ENCODE measurements at regions not wholly inside any gene's neighbourhood (a gene's known extent, or its start where the extent isn't known, plus 50 kb on each side); places are given as distances from the start of the nearest gene placed in this dataset.

DNA sequence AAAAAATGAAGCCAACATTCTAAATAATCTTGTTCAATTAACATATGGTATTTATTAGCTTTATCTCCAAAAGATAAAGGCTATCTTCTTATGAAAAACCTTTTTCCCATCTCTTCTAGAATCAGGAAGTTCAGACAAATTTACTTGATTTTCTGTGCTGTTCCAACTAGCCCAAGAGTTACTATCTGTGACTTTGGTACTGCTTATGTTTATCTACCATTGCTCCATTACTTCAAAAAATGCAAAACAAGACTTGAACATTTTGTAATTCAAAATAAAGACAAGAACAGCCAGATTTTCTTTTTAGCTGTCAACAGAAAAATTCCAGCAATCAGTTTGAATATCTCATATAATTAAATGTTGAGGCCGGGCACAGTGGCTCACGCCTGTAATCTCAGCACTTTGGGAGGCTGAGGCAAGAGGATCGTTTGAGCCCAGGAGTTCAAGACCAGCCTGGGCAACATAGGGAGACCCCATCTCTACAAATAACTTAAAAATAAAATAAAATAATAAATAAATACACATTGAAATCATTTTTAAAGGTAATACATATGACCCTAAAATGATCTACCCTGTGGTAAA is 188.5 kb downstream of the LTN1 start:
- H3K36me3 ChIP-seq (ENCODE audit: control insufficient read depth, insufficient read depth, low read length) = no peaks in the 10 kb centered on the region
- DNase-seq (ENCODE audit: extremely low read depth, insufficient read length) = no peak
- no peaks in the 10 kb centered on the region; the same call in 1 of the 2 replicates for H3K27me3 ChIP-seq (replicated peaks; ENCODE audit: control insufficient read depth, insufficient read depth, low read length)
- TF ChIP-seq, protein P1, sequence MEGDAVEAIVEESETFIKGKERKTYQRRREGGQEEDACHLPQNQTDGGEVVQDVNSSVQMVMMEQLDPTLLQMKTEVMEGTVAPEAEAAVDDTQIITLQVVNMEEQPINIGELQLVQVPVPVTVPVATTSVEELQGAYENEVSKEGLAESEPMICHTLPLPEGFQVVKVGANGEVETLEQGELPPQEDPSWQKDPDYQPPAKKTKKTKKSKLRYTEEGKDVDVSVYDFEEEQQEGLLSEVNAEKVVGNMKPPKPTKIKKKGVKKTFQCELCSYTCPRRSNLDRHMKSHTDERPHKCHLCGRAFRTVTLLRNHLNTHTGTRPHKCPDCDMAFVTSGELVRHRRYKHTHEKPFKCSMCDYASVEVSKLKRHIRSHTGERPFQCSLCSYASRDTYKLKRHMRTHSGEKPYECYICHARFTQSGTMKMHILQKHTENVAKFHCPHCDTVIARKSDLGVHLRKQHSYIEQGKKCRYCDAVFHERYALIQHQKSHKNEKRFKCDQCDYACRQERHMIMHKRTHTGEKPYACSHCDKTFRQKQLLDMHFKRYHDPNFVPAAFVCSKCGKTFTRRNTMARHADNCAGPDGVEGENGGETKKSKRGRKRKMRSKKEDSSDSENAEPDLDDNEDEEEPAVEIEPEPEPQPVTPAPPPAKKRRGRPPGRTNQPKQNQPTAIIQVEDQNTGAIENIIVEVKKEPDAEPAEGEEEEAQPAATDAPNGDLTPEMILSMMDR (IDR thresholded peaks at IDR 0.05; ENCODE audit: insufficient read depth, low read length, poor library complexity, severe bottlenecking) = no peak
- H3K4me3 ChIP-seq (replicated peaks; ENCODE audit: low read depth, low read length) = no peak overlapping the region

DNA sequence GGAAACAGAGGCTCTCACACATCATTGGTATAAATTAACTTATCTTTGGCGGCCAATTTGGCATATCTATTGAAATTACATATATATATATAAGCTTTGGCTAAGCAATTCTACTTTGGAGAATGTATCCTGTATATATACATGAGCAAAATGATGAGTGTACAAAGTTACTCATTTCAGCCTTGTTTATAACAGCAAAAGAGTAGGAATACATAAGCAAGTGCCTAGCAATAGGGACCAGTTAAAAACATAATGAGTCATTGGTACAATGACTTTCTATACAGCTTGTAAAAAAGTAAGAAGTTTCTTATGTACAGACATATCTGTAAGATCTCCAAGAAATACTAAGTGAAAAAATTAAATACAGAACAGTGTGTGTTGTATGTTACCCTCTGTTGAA is 190.8 kb downstream of the LTN1 start:
- no peak for DNase-seq (ENCODE audit: extremely low read depth, insufficient read length)
- Histone ChIP-seq H3K36me3 (ENCODE audit: control insufficient read depth, insufficient read depth, low read length) (no peaks in the 10 kb centered on the region), H3K4me3 (replicated peaks; ENCODE audit: low read depth, low read length) (no peak overlapping the region), H3K27me3 (replicated peaks; ENCODE audit: control insufficient read depth, insufficient read depth, low read length) (no peaks in the 10 kb centered on the region; the same call in 1 of the 2 replicates)
- TF ChIP-seq, protein P1 (IDR thresholded peaks at IDR 0.05; ENCODE audit: insufficient read depth, low read length, poor library complexity, severe bottlenecking) = no peak

DNA sequence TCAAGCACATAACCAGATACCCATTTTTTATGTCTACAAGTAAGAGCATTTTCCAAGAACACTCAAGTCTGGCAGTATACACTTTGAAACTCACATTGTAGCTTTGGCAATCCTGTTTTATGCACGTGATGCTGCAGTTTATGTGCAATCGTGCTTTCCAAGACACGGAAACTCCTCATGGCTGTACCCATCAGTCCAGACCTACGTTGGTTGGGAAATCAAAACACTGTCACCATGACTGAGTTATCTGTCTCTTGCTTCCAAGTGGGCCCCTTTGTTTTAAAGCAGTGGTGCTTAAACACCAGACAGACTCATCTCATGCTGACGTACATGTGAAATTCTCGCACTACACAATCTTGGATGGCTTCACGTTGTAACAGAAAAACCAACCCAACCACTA is 192.8 kb downstream of the LTN1 start:
- TF ChIP-seq, protein P1 (IDR thresholded peaks at IDR 0.05; ENCODE audit: insufficient read depth, low read length, poor library complexity, severe bottlenecking) = no peak
- DNase-seq (ENCODE audit: extremely low read depth, insufficient read length) = no peak
- Histone ChIP-seq H3K36me3 (ENCODE audit: control insufficient read depth, insufficient read depth, low read length) (no peaks in the 10 kb centered on the region), H3K4me3 (replicated peaks; ENCODE audit: low read depth, low read length) (no peak overlapping the region), H3K27me3 (replicated peaks; ENCODE audit: control insufficient read depth, insufficient read depth, low read length) (no peaks in the 10 kb centered on the region)

DNA sequence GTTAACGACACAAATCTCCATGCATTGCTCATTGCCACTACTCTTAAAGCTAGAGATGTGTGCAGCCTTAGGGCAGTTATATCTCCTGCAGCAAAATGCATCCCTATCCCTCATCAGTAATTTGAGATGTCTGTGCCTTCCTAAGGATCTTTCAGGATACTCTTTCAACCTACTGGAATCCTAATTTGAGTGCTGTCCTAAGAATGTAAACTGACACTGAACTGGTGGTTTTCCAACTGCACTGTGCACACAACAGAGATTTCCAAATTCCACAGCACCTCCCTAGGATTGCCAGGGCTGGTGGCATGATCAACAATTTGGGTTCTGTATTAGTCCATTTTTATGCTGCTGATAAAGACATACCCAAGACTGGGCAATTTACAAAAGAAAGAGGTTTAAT is 193.9 kb downstream of the LTN1 start:
- Histone ChIP-seq H3K27me3 (replicated peaks; ENCODE audit: control insufficient read depth, insufficient read depth, low read length) (no peaks in the 10 kb centered on the region), H3K36me3 (ENCODE audit: control insufficient read depth, insufficient read depth, low read length) (no peaks in the 10 kb centered on the region), H3K4me3 (replicated peaks; ENCODE audit: low read depth, low read length) (no peak overlapping the region)
- DNase-seq (ENCODE audit: extremely low read depth, insufficient read length) = no peak
- TF ChIP-seq, protein P1 (IDR thresholded peaks at IDR 0.05; ENCODE audit: insufficient read depth, low read length, poor library complexity, severe bottlenecking) = no peak

DNA sequence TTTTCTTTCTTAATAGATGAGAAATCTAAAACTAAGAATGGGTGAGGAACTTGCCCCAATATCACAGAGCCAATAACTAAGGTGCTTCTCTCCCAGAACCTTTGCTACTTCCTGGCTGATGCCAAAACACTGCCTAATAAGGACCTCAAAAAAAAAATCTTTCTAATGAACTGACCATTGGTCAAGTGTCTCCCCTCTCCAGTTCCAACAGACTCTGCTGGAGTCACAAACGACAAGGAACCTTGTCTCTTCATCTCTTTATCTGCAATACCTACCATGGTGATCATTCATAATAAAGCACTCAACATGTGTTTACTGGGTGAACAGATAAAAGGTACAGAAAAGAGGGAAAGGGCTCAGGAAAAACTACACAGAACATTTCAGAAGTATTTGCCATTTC is 197.4 kb downstream of the LTN1 start:
- Histone ChIP-seq H3K4me3 (replicated peaks; ENCODE audit: low read depth, low read length) (no peak overlapping the region), H3K27me3 (replicated peaks; ENCODE audit: control insufficient read depth, insufficient read depth, low read length) (no peaks in the 10 kb centered on the region), H3K36me3 (ENCODE audit: control insufficient read depth, insufficient read depth, low read length) (no peaks in the 10 kb centered on the region)
- no peak for DNase-seq (ENCODE audit: extremely low read depth, insufficient read length)
- TF ChIP-seq, protein P1 (IDR thresholded peaks at IDR 0.05; ENCODE audit: insufficient read depth, low read length, poor library complexity, severe bottlenecking) = no peak

DNA sequence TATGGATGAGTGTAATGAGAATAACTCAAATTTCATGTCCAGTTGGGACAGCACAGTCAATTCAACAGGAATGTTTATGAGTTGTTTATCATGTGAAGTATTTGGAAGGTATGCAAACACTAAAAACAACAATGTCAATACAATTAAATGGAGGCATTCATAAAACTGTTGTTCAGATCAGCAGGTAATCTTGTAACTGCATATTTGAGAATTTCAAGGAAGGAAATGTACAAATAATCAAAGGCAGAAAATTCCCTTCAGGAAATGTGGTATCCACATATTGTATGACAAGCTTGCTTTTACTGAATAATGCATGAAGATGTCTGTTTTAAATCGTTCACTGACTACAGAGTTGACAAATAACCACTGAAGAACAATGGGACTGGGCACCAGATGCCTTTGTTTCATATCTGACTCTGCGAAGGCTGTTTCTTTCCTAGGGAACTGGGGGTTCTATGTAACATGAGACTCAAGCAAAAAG is 198.3 kb downstream of the LTN1 start:
- TF ChIP-seq, protein P1 (IDR thresholded peaks at IDR 0.05; ENCODE audit: insufficient read depth, low read length, poor library complexity, severe bottlenecking) = no peak
- Histone ChIP-seq H3K27me3 (replicated peaks; ENCODE audit: control insufficient read depth, insufficient read depth, low read length) (no peaks in the 10 kb centered on the region), H3K4me3 (replicated peaks; ENCODE audit: low read depth, low read length) (no peak overlapping the region), H3K36me3 (ENCODE audit: control insufficient read depth, insufficient read depth, low read length) (no peaks in the 10 kb centered on the region)
- DNase-seq (ENCODE audit: extremely low read depth, insufficient read length) = no peak
